Body of pancreas (tissue), 4 donors: ENCODE measurements at regions not wholly inside any gene's neighbourhood (a gene's known extent, or its start where the extent isn't known, plus 50 kb on each side); places are given as distances from the start of the nearest gene placed in this dataset.

Experiments
- CTCF ChIP-seq, 7 experiments: fragments of 450-650 bp in 4 of 7; fragments of 200-600 bp in 3 of 7; sonication (generic) in 3 of 7; IDR thresholded peaks; one replicate each; pipeline ENCODE4 v1.5.1; 2016 to 2019; ENCODE audit warnings: antibody characterized with exemption in 7 of 7
- POLR2A ChIP-seq, 3 donors: fragments of 450-650 bp; IDR thresholded peaks; one replicate each; pipeline ENCODE4 v1.6.1; 2016; ENCODE audit warnings: antibody characterized with exemption in 3 of 3, mild to moderate bottlenecking in 2 of 3

- TF ChIP-seq CTCF (IDR thresholded peaks at IDR 0.05): no peak
- no peak for TF ChIP-seq POLR2A (IDR thresholded peaks at IDR 0.05)
Observed at GRCh38 chr5:88376728-88377127, 108.1 kb upstream of the TMEM161B start.
